Endothelial cell (in vitro differentiated cells): ENCODE measurements at regions not wholly inside any gene's neighbourhood (a gene's known extent, or its start where the extent isn't known, plus 50 kb on each side); places are given as distances from the start of the nearest gene placed in this dataset.

Experiments used
- DNase-seq: peaks from one replicate; pipeline ENCODE4 v3.0.0; 2021; ENCODE audit warnings: low spot score
- H3K27ac Mint-ChIP-seq: one replicate; pipeline ENCODE4 v1.8.0; 2021; ENCODE audit warnings: mixed read lengths, inconsistent platforms; ENCODE audit not compliant: unreplicated experiment
- H3K27me3 Mint-ChIP-seq: one replicate; pipeline ENCODE4 v1.8.0; 2021; ENCODE audit warnings: mild to moderate bottlenecking, moderate library complexity, mixed read lengths, inconsistent platforms; ENCODE audit not compliant: unreplicated experiment
- H3K36me3 Mint-ChIP-seq: one replicate; pipeline ENCODE4 v1.8.0; 2021; ENCODE audit warnings: mild to moderate bottlenecking, low read depth, mixed read lengths, inconsistent platforms; ENCODE audit not compliant: unreplicated experiment
- H3K4me1 Mint-ChIP-seq: one replicate; pipeline ENCODE4 v1.8.0; 2021; ENCODE audit warnings: mild to moderate bottlenecking, mixed read lengths, inconsistent platforms; ENCODE audit not compliant: unreplicated experiment
- H3K4me3 Mint-ChIP-seq: one replicate; pipeline ENCODE4 v1.8.0; 2021; ENCODE audit warnings: mild to moderate bottlenecking, mixed read lengths, inconsistent platforms; ENCODE audit not compliant: unreplicated experiment
- H3K9me3 Mint-ChIP-seq: one replicate; pipeline ENCODE4 v1.8.0; 2021; ENCODE audit warnings: mixed read lengths, inconsistent platforms; ENCODE audit not compliant: unreplicated experiment
- TF ChIP-seq, protein P1 (sequence below): fragments of 200-600 bp; sonication (generic); IDR thresholded peaks from one replicate; pipeline ENCODE4 v1.5.0; 2021; ENCODE audit warnings: antibody characterized with exemption; ENCODE audit not compliant: unreplicated experiment

DNA sequence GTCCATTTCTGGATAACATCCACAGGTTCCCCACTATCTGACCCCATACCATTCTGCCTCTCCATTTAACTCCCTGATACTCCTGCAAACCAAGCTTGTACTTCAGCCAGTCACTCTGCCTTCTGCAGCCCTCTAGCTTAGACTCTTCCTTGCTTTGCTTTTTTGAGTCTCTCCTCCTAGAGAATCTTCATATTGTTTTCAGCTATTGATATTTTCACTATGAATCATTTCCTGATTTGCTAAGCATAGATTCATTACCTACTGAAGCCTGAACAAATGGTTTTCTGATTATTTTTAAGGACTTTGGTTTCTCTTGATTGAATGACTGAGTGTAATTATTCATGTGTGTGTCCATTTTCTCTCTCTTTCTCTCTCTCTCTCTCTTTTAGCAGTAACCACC, 2102.3 kb upstream of the CELF4 start:
- H3K4me1 Mint-ChIP-seq, result peaks cover 3% of the 10 kb centered on the region
- TF ChIP-seq, protein P1, sequence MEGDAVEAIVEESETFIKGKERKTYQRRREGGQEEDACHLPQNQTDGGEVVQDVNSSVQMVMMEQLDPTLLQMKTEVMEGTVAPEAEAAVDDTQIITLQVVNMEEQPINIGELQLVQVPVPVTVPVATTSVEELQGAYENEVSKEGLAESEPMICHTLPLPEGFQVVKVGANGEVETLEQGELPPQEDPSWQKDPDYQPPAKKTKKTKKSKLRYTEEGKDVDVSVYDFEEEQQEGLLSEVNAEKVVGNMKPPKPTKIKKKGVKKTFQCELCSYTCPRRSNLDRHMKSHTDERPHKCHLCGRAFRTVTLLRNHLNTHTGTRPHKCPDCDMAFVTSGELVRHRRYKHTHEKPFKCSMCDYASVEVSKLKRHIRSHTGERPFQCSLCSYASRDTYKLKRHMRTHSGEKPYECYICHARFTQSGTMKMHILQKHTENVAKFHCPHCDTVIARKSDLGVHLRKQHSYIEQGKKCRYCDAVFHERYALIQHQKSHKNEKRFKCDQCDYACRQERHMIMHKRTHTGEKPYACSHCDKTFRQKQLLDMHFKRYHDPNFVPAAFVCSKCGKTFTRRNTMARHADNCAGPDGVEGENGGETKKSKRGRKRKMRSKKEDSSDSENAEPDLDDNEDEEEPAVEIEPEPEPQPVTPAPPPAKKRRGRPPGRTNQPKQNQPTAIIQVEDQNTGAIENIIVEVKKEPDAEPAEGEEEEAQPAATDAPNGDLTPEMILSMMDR, result no peak
- H3K27ac Mint-ChIP-seq, result no peak overlapping the region
- DNase-seq, result no peak
- H3K36me3 Mint-ChIP-seq, result no peaks in the 10 kb centered on the region
- no peak overlapping the region for H3K4me3 Mint-ChIP-seq
- no peaks in the 10 kb centered on the region for H3K9me3 Mint-ChIP-seq
- no peaks in the 10 kb centered on the region for H3K27me3 Mint-ChIP-seq

DNA sequence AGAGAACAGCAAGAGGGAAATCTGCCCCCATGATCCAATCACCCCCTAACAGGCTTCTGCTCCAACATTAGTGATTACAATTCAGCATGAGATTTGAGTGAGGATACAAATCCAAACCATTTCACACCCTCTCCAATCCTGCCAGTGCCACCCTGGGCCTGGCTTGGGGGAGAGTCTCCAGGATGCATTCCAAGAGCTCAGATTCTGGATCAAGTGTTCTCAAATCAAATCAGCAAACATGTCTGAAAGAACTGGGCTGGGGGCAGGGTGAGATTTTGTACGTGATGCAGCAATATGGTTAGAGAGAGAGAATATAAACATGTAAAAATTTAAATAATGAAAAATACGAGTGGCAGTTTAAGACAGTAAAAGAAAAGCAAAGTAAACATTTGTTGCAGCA, 2100.9 kb upstream of the CELF4 start:
- no peak for DNase-seq
- Mint-ChIP-seq H3K9me3 (no peaks in the 10 kb centered on the region), H3K27ac (no peak overlapping the region), H3K36me3 (no peaks in the 10 kb centered on the region), H3K4me3 (no peak overlapping the region), H3K27me3 (no peaks in the 10 kb centered on the region), H3K4me1 (peaks cover 3% of the 10 kb centered on the region)
- TF ChIP-seq, protein P1, result no peak

DNA sequence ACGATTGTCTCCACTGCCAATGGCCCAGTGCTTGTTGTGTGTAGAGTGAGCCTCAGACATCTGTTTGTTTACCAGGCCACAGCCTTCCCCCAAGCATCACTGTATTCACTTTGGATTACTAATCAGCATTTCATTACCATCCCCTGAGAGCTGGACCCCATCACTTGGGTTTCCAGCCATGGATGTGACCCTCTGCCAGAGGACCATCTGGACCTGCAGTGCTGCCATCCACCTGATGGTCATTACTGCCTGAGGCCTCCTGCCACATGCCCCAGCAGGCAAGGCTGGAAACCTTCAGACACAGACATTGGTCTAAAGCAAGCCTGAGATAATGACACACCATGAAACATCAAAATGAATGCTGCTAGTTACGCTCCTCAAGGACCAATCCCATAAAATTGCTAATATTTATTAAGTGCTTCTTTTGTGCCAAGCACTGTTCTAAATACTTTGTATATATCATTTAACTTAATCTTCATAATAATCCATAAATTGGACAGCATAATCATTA, 2096.3 kb upstream of the CELF4 start:
- no peak overlapping the region for H3K4me3 Mint-ChIP-seq
- no peaks in the 10 kb centered on the region for H3K36me3 Mint-ChIP-seq
- H3K4me1 Mint-ChIP-seq, result peaks cover 10% of the 10 kb centered on the region
- no peaks in the 10 kb centered on the region for H3K9me3 Mint-ChIP-seq
- DNase-seq, result no peak
- H3K27ac Mint-ChIP-seq, result no peak overlapping the region
- TF ChIP-seq, protein P1, result no peak
- no peaks in the 10 kb centered on the region for H3K27me3 Mint-ChIP-seq

DNA sequence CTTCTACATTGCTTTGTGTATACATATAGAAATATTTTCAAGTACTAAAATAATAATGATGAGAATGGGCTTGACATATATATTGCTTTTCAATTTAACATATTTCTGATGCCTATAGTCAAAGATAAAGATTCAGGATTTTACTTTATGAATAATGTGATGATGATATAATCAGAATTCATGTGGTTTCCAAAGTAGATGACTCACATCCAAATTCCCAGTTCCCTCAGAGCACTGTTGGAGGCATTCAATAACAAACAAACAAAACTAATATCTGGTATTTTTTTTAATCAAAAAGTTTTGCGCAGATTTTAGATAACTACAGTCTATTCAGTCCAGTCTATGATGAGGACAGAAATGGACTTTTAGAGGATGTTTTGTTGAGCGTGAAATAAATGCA, 2094.5 kb upstream of the CELF4 start:
- no peak for DNase-seq

DNA sequence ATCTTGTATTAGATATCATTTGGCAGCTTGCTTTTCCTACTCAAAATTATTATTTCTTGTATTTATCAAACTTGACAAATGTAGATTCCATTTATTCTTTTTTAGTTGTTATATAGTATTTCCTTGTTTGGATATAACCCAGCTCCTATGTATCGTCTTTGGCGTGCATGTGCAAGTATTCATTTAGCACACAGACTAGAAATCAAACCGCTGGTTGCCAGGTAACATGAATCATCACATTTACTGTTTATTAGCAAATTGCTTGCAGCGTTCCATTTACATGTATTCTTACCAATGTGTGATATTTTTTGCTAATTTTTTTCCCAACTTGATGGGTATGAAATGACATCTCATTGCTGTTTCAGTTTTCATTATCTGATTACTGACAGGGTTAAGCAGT, 2089.7 kb upstream of the CELF4 start:
- Mint-ChIP-seq H3K9me3 (no peaks in the 10 kb centered on the region), H3K4me1 (peaks cover 10% of the 10 kb centered on the region), H3K4me3 (no peak overlapping the region), H3K27ac (no peak overlapping the region), H3K36me3 (no peaks in the 10 kb centered on the region), H3K27me3 (no peaks in the 10 kb centered on the region)
- no peak for DNase-seq
- TF ChIP-seq, protein P1, result no peak

More for the DNA sequence above, 2094.5 kb upstream of the CELF4 start:
- Mint-ChIP-seq H3K4me3 (no peak overlapping the region), H3K36me3 (no peaks in the 10 kb centered on the region), H3K4me1 (peaks cover 10% of the 10 kb centered on the region), H3K9me3 (no peaks in the 10 kb centered on the region), H3K27me3 (no peaks in the 10 kb centered on the region), H3K27ac (no peak overlapping the region)
- TF ChIP-seq, protein P1, result no peak
